ENCODE measurements at regions not wholly inside any gene's neighbourhood (a gene's known extent, or its start where the extent isn't known, plus 50 kb on each side); places are given as distances from the start of the nearest gene placed in this dataset.
"Not testable (repeated sequence)": the region's sequence is repeated elsewhere in the genome, so short reads cannot be mapped to it uniquely, and the experiment has no call there.

DNA sequence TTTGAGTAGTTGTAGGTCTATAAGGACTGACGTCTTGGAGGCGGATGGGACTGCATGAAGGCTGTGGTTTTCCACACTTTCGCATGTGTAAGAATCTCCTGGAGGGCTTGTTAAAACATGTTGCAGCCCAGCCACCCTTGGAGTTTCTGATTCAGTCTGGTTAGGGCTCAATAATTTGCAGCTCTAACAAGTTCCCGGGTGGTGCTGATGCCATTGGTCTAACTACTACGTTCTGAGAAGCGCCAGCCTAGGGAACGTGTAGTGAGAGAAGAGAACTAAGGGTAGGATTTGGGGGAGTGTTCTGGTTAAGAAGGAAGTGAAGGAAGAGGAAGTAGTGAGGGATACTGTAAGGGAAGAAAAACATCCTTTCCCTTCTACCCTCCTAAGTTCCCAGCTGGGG is 138.9 kb downstream of the LARP7 start:
- DNase-seq, result no peak

DNA sequence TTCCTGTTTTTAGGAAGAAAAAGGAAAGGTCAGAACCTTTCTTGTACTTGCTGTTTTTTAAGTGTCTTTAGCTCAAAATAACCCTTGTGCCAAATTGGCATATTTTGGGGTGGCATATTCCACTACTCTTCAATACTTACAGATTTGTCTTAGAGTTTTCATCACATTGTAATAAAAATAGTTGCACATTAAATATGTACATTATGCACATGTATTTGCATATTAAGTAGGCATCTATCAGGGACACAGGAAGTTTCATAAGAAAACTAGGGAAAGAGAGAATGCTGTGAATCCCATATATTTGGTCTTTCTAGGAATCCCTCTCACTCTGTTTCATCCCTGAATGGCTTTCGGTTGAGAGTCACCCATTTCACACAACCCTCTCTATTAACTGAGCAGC is 139.6 kb downstream of the LARP7 start:
- DNase-seq, result no peak

DNA sequence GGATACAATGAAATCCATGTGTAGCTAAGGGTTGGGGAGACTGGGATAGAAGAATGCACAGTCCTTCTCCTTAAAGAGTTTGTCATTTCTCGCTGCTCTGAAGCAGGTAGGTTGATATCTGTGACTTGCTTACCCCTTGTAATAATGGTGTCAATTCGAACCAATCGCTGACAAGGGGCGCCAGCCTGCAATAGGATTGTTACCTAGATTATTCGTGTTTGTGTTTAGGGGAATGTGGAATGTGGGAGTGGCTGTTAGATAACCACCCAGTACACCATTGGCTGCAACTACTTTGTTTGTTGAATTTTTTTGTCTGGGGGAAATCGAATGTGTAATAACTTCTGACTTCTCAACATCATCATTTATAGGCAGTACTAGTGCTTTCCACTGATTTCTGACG is 141.6 kb downstream of the LARP7 start:
- DNase-seq, result no peak

DNA sequence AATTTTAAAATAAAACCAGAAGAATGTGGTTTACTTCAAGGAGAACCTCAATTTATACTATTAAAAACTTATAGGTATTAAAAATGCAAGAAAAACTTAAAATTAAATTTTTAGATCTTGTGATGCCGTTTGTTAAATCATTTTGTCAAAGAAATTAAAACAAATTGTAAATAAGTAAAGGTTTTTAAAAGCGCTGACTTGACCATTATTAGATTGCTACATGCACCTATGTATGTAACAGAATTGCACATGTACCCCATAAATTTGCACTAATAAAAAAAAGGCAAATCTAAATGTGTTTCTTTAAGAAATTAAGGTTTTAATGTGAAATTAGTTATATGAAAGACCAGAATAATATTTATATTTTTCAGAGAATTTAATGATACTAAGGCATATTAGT is 156.1 kb downstream of the LARP7 start:
- DNase-seq, result no peak

DNA sequence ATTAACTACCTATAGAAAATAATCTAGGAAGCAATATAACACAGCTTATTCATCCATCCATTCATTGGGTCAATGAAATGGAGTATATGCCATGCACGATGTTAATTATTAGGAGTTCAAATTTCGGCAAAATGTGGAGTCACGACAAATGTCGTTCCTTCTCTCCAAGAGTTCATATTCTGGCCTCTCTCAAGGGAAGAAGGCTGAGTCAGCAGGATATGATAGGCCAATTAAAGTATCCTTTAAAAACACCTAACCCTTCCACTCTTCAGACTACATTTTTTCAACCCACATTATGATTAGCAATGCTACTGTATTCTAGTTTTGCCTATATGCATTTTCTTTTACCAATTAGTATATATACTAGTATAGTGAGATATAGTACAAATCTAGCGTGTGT is 163.1 kb downstream of the LARP7 start:
- DNase-seq, result no peak

DNA sequence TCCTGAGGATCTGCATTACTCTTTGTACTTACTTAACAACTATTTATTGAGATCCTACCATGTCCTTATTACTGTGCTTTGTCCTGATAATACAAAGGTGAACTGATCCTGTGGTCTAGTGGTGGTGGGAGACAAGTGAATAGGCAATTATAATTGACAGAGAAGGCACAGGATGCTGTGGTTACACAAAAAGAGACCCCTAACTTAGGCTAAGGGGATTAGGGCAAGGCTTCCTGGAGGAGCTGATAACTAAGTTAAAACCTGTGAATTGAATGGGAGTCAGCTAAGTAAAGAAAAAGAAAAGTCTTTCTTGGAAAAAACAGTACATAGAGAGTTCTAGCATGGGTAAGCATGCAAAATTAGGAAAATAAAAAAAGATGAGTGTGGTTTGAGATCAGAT is 164.4 kb downstream of the LARP7 start:
- DNase-seq, result no peak

DNA sequence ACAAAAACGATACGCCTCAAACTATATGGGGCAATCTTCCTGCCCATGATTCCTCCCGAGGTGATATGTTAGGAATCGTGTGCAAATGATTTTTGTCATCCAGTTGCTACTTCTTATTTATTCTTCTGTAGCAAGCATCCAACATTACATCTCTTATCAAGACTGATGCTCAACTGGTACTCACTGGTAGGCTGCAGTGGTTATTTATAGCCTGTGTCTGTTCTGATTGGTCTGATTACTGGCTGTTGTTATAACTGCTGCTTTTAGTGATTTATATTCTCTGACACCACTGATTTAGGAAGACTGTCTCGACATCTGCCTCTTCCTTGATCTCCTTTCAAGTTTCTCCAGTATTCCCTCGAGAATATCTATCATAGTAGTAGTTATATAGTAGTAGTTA is 165.8 kb downstream of the LARP7 start:
- no peak for DNase-seq

DNA sequence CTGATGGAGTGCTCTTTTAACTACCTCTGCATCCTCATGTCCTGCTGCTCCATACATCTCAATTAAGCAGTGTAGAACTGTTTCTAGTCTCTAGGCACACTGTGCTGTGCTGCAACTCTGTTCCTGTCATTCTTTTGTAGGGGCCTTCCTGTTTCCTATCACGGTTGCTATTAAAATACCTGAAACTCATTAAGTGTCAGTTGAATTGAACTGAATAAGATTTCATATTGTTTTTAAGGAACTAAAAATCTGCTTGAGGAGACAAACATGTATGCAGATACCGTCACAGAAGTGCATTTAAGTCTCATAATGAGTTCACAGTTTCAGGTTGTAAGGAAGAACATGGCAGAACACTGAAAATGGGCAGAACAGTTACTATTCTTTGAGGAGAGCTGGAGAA is 170.1 kb downstream of the LARP7 start:
- DNase-seq, result no peak

DNA sequence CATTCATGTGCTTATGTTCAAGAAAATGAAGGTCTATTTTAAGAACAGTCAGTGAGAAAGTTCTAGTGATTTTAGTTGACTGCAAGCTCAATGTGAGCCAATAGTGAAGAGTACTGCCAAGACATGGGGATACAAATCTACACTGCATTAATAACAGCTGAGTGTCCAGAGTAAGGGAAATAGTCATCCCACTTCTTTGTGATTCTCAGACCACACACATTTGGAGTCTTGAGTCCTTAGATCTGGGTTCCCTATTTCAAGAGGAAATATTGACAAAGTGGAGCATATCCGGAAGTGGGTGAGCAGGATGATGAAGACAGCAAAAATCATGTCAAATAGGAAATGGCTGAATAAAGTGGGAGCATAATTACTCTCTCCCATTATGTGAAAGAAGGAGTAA is 171.1 kb downstream of the LARP7 start:
- no peak for DNase-seq

DNA sequence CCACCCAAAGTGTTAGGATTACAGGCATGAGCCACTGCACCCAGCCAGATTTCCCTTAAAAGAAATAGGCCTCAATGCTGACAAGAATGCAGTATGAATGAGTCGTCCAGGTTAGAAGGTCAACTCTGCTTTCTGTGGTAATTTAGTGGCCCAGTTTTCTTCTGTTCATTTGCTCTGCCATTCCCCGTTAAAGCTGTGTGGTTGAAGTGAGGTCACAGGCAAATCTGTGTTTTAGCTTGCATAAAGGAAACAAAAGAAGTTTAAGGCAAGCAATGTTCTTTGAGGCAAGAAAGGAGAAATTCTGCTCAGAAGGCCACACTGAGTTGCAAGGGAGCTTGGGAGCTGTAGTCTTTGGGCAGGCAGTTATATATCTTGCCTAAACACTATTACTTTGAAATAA is 176.8 kb downstream of the LARP7 start:
- DNase-seq, result no peak

DNA sequence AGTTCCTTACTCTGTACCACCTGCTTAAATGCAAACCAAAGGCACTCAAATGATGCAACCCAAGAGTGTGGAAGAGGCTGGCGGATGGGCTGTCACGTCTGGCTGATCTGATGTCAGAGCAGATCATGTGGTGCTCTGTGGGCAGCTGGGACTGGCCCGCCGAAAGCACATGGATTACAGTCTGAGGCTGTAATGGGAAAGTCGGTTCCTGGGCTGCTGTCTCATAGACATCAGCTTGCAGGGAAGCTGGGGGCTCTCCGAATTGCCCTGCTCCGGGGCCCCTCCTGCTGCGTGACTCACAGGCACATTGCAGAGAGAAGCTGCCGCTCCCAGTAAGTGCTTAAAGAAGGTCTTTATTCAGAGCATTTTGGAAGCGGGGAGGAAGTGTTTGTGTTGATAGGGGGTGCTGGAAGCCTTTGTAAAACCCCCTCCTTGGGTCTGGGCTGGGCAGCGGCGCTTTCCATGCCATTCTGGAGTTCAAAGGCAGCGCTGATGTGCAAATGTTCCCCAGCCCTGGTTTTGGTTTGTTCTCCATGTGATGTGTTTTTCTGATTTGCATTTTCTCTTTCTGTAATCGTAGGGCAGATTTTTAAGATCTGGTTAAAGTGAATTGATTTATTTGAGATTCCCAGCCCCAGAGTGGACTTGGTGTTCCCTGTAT is 181.1 kb downstream of the LARP7 start:
- peak; percentile 49 for DNase-seq

DNA sequence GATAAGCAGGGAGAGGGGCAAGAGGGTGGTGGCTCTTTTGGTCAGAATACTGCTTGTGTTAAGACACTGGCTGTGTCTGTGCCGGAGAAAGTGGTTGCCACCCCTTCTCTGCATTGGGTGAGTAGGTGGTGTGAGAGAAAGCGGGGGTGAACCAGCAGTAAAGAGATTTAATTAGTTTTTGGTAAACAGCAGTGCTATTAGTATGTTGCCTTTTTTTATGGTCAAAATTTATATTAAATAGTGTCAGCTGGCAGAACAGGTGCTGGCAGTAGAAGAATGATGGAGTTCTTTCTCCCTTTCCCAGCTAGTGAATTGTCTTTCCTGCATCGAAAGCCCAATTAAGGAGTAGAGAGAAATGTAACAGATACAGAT is 181.6 kb downstream of the LARP7 start:
- DNase-seq, result peak; percentile 1

DNA sequence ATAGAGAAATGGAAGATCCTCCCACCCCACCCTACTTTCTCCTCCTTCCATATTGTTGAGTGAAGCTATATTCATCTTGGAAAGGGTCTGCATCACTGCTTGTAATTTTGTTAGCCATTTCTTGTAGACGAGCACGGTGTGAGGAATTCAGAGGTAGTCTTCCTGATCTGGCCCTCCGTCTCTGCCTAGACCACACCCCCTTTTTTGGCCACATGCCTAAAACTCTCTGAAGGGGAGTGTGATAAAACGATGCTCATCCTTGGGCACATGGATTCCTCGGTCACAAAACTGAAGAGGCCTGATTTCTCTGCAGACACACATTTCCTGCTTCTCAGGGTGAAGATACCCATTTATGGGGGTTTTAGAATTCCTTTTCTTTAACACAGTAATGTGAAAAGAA is 182.8 kb downstream of the LARP7 start:
- no peak for DNase-seq

DNA sequence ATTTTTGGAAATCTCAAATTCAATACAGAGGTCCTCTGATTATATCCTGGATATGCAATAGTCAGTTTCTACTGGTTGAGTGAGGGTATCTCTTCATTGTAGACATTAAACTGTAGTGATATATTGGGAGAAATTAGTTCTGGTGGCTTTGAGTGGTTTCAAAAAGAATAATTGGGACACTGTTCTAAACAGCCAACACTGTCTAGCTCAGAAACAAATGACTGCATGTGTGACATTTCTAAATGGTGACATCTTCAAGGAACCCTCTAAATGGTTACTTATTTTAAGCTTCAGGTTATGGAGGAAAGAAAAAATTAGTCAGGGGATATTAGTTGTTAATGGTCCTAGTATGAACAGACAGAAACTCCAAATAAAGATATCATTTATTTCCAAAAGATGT is 186.2 kb downstream of the LARP7 start:
- no peak for DNase-seq

DNA sequence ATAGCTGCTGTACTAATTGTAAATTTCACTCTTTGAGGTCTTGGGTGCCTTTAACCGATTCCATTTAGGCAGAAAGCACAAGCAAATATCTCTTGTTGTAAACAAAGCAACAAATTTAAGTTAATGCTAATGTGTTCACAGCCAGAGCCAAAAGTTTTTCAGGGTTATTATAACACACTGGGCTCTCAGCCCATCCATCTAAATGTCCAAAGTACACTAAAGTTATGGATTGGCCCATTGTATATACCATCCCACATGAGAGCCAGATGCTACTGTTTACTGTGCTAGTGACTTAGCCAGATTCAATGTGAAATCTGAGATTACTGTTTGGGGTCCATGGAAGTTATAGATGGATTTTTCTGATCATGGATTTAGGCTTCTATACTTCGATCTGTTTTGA is 186.7 kb downstream of the LARP7 start:
- DNase-seq, result peak; percentile 12

DNA sequence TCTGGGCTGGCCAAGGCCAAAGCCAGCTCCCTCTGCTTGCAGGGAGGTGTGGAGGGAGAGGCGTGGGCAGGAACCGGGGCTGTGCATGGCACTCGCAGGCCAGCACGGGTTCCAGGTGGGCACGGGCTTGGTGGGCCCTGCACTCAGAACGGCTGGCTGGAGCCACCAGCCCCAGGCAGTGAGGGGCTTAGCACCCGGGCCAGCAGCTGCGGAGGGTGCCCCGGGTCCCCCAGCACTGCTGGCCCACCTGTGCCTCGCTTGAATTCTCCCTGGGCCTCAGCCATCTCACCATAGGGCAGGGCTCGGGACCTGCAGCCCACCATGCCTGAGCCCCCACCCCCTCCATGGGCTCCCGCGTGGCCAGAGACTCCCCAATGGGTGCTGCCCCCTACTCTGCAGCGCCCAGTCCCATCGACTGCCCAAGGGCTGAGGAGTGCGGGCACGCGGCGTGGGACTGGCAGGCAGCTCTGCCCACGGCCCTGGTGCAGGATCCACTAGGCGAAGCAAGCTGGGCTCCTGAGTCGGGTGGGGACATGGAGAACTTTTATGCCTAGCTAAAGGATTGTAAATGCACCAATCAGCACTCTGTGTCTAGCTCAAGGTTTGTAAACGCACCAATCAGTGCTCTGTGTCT is 193.9 kb downstream of the LARP7 start:
- DNase-seq, result no peak

DNA sequence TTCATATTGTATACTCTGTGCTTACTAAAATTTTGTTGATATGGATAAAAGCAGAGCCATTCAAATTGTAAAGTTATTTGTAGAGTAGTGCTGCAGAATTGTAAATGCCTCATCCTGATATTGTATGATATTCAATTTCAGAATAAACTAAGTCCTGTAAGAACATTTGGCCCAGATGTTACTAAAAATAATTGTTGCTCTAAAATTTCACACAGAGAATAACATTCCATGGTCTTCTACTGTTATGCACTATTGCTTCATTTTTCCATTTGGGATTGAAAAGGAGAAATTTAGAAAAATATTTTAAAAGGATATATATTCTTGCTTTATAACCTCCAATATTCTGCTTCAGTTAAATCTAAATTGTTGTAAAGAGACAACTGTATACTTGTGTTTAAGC is 195.6 kb downstream of the LARP7 start:
- no peak for DNase-seq

DNA sequence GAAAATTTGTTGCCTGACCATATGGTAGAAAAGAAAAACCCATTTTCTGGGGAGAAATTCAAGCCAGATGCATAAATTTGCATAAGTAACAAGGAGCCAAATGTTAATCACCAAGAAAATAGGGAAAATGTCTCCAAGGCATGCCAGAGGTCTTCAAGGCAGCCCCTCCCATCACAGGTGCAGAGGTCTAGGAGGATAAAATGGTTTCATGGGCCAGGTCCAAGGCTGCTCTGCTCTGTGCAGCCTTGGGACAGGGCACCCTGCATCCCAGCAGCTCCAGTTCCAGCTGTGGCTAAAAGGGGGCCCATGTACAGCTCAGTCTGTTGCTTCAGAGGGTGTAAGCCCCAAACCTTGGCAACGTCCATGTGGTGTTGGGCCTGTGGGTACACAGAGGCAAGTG is 200.0 kb downstream of the LARP7 start:
- DNase-seq, result no peak

DNA sequence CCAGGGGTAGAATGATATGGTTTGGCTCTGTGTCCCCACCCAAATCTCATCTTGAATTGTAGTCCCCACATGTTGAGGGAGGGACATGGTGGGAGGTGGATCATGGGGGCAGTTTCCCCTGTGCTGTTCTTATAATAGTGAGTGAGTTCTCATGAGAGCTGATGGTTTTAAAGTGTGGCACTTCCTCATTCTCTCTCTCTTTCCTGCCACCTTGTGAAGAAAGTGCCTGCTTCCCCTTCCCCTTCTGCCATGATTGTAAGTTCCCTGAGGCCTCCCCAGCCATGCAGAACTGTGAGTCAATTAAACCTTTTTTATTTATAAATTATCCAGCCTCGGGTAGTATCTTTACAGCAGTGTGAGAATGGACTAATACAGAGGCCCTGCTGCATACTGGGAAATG is 201.1 kb downstream of the LARP7 start:
- DNase-seq, result not testable (repeated sequence)

DNA sequence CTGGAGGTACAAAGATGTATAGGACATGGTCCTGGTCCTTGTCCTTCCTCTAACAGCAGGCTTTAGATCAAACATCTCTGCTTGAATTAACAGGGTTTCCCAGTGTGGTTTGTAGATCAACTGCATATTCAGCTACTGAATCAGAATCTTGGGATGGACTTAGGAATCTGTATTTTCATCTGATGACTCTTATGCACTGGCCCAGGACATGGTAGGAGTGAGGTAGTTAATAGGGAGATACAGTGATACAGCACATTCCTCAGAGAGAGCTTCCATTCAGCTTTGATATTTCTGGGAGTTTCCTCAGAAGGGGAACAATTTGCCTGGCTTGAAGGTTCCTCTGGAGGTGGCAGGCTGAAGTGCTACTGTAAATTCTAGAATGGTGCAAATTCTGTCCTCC is 203.1 kb downstream of the LARP7 start:
- no peak for DNase-seq

DNA sequence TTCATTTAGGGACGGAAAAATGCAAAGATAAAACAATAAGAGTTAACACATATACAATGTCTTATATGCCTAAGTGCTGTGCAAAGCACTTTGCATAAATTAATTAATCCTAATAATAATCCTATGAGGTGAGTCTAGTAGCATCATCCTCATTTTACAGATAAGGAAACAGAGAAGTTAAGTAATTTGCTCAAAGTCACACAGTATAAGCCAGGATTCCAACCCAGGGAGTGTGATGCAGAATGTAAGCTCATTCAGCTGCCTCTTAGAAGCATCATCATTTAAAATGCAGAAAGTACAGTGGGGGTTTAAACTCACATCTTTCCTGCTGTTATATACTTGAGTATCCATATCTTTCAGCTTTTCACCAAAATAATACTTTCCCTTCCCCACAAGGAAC is 203.7 kb downstream of the LARP7 start:
- DNase-seq, result no peak

DNA sequence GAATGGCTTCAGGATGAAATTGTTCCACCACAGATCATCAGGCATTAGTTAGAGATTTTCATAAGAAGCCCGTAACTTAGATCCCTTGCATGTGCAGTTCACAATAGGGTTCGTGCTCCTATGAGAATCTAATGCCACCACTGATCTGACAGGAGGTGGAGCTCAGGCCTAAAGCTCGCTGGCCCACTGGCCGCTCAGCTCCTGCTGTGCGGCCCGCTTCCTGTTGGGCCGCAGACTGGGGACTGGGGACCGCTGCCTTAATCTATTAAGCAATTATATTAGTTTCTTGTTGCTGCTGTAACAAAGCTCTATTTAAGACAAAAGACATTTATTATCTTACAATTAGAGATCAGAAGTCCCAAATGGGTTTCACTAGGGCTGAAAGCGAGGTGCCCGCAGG is 205.6 kb downstream of the LARP7 start:
- DNase-seq, result no peak

DNA sequence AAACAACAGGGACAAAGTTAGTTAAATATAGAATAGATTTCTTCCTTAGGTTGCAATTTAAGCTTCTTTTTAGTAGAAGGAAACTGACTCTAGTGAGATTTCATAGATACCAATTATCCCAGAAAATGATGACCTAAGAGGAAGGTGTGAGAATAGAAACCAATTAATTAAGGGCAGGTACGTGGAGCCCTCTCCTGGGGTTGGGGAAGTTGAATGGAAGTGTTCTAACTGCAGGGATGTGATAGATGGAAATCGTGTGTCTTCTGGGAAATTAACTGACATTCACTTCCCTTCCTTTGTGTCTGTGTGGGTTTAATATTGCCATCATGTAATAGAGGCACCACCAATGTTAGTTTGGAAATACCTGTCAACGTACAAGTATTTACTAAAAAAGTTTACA is 204.1 kb upstream of the ANK2 start:
- no peak for DNase-seq

DNA sequence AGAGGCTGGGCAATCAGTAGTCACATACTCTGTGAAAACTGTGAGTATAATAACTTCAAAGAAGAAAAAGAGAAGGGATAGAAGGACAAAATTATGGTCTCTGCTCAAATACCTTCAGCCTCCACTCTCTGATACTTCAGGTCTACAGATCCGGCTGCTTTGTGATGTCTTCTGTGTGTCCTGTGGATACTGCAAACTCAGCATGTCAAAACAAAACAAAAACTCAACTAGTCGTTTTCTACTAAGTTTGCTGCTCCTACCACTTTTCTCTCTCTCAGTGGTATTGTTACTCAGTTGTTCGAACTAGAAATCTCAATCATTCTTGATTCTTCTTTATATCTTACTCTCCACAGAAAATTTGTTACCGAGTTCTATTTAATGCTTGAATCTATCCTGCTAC is 202.4 kb upstream of the ANK2 start:
- DNase-seq, result no peak

DNA sequence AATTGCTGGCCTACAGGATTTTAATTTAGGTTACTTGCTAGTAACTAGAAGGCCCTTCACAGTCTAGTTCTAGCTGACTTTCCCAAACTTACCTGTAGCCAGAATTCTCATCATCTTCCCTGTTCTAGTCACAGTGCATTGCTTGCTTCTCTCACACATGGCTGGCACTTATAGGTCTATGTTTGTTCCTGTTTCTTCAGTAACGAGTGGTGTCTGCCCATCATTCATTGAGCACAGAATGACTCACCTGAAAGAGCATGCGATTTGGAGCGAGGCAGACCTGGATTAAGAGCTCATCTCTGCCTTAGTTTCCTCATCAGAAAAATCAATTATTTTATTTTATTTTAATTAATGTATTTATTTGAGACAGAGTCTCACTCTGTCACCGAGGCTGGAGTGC is 201.7 kb upstream of the ANK2 start:
- DNase-seq, result no peak
